Type B pancreatic cell (in vitro differentiated cells): ENCODE measurements at regions not wholly inside any gene's neighbourhood (a gene's known extent, or its start where the extent isn't known, plus 50 kb on each side); places are given as distances from the start of the nearest gene placed in this dataset.
"Not testable (repeated sequence)": the region's sequence is repeated elsewhere in the genome, so short reads cannot be mapped to it uniquely, and the experiment has no call there.

ENCODE experiments used
- DNase-seq: peaks from one replicate; pipeline ENCODE4 v3.0.0; 2021; ENCODE audit warnings: mixed read lengths; ENCODE audit not compliant: unreplicated experiment; ENCODE audit errors: extremely low spot score
- H3K27ac Mint-ChIP-seq: 2 replicates; pipeline ENCODE4 v1.8.0; 2021; ENCODE audit warnings: mild to moderate bottlenecking, mixed read lengths
- H3K27me3 Mint-ChIP-seq: 2 replicates; pipeline ENCODE4 v1.8.0; 2021; ENCODE audit warnings: mixed read lengths
- H3K36me3 Mint-ChIP-seq: 2 replicates; pipeline ENCODE4 v1.8.0; 2021; ENCODE audit warnings: mixed read lengths
- H3K4me1 Mint-ChIP-seq: one replicate; pipeline ENCODE4 v1.8.0; 2021; ENCODE audit warnings: mixed read lengths; ENCODE audit not compliant: unreplicated experiment
- H3K4me3 Mint-ChIP-seq: 2 replicates; pipeline ENCODE4 v1.8.0; 2021; ENCODE audit warnings: mild to moderate bottlenecking, mixed read lengths
- H3K9me3 Mint-ChIP-seq: 2 replicates; pipeline ENCODE4 v1.8.0; 2021; ENCODE audit warnings: mixed read lengths
- CTCF ChIP-seq: fragments of 200-600 bp; sonication (generic); conservative IDR thresholded peaks from 2 replicates; pipeline ENCODE4 v1.5.0; 2021; ENCODE audit warnings: antibody characterized with exemption, mild to moderate bottlenecking

- H3K27ac Mint-ChIP-seq, H3K9me3 Mint-ChIP-seq, H3K27me3 Mint-ChIP-seq, H3K4me3 Mint-ChIP-seq, H3K4me1 Mint-ChIP-seq, H3K36me3 Mint-ChIP-seq: not testable (repeated sequence)
- DNase-seq = peak; percentile 55
Observed at GRCh38 chr16:29217752-29218126, 188.8 kb downstream of the NPIPB11 start.

DNA sequence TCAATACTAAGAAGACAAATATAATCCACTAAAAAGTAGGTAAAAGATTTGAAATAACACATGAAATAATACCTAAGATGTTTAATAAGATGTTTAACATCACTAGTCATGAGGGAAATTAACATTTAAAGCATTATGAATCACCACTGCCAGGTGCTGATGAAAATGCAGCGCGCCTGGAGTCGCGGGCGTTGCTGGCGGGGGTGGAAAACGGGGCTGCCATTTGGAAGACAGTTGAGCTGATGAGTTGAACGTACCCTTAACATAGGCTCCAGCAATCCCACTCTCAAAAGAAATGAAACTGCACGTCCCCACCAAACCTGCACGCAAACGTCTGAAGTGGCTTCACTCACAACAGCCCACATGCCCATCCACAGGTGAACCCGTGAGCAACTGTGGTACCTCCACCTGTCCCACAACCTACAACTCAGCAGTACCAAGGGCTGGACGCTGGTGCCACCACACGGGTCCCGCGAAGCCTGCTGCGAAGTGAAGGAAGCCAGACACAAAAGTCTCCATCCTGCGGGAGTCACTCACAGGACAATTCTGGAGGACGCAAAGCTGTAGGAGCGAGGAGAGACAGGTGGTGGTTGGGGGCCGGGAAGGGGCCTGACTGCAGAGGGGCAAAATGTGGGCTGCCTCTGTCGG lies 189.3 kb downstream of the NPIPB11 start:
- not testable (repeated sequence) for H3K27ac Mint-ChIP-seq, H3K27me3 Mint-ChIP-seq, H3K36me3 Mint-ChIP-seq, H3K4me3 Mint-ChIP-seq, H3K4me1 Mint-ChIP-seq, H3K9me3 Mint-ChIP-seq
- DNase-seq = peak; percentile 52

GRCh38 chr16:29213770-29214169 lies 192.7 kb downstream of the NPIPB11 start:
- not testable (repeated sequence) for H3K36me3 Mint-ChIP-seq, H3K27ac Mint-ChIP-seq, H3K4me1 Mint-ChIP-seq, DNase-seq, H3K4me3 Mint-ChIP-seq, H3K9me3 Mint-ChIP-seq, H3K27me3 Mint-ChIP-seq

GRCh38 chr16:29213251-29213650 lies 193.3 kb downstream of the NPIPB11 start:
- H3K4me3 Mint-ChIP-seq, H3K36me3 Mint-ChIP-seq, H3K9me3 Mint-ChIP-seq, H3K27me3 Mint-ChIP-seq, H3K4me1 Mint-ChIP-seq, H3K27ac Mint-ChIP-seq: not testable (repeated sequence)
- peak; percentile 40 for DNase-seq

- H3K4me1 Mint-ChIP-seq, H3K9me3 Mint-ChIP-seq, H3K4me3 Mint-ChIP-seq: not testable (repeated sequence)
Observed at GRCh38 chr16:29212084-29213027, 194.2 kb downstream of the NPIPB11 start.

DNA sequence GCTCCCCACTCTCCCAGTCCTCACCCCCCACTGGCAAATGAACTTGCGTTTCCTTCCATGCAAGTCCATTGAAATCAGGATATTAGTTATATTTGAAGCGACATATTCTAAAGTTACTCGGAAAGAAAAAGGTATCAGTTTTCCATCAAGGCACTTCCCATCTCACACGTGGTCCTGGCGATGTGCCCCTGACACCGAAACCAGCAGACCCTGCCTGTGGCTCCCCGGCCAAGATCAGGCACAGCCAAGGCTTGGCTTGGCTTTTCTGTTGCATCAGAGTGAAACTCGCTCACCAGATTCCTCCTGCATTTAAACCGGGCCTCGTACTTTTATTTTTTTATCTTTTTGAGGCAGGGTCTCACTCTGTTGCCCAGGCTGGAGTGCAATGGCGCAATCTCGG lies 195.1 kb downstream of the NPIPB11 start:
- DNase-seq = peak; percentile 36
- H3K4me3 Mint-ChIP-seq, H3K27ac Mint-ChIP-seq, H3K27me3 Mint-ChIP-seq, H3K36me3 Mint-ChIP-seq, H3K4me1 Mint-ChIP-seq: not testable (repeated sequence)
- H3K9me3 Mint-ChIP-seq = peaks cover 10% of the 10 kb centered on the region

More at GRCh38 chr16:29212084-29213027, 194.2 kb downstream of the NPIPB11 start:
- not testable (repeated sequence) for H3K27me3 Mint-ChIP-seq, H3K36me3 Mint-ChIP-seq, H3K27ac Mint-ChIP-seq
- peak; percentile 39 for DNase-seq

- H3K4me1 Mint-ChIP-seq, H3K4me3 Mint-ChIP-seq, H3K27me3 Mint-ChIP-seq, H3K27ac Mint-ChIP-seq, H3K36me3 Mint-ChIP-seq: not testable (repeated sequence)
- DNase-seq = peak; percentile 34
- H3K9me3 Mint-ChIP-seq = peaks cover 18% of the 10 kb centered on the region
Observed at GRCh38 chr16:29210299-29211150, 196.0 kb downstream of the NPIPB11 start.

- Mint-ChIP-seq H3K4me1 (peaks cover 20% of the 10 kb centered on the region), H3K9me3 (peaks cover 19% of the 10 kb centered on the region)
- not testable (repeated sequence) for H3K4me3 Mint-ChIP-seq, H3K36me3 Mint-ChIP-seq, H3K27ac Mint-ChIP-seq, H3K27me3 Mint-ChIP-seq
- DNase-seq = peak; percentile 43
Observed at GRCh38 chr16:29206120-29206519, 200.4 kb downstream of the NPIPB11 start.

- H3K9me3 Mint-ChIP-seq = peaks cover 19% of the 10 kb centered on the region
- H3K27me3 Mint-ChIP-seq, H3K36me3 Mint-ChIP-seq, H3K4me3 Mint-ChIP-seq, DNase-seq, H3K27ac Mint-ChIP-seq: not testable (repeated sequence)
- peaks cover 20% of the 10 kb centered on the region for H3K4me1 Mint-ChIP-seq
Observed at GRCh38 chr16:29205151-29205550, 201.4 kb downstream of the NPIPB11 start.

DNA sequence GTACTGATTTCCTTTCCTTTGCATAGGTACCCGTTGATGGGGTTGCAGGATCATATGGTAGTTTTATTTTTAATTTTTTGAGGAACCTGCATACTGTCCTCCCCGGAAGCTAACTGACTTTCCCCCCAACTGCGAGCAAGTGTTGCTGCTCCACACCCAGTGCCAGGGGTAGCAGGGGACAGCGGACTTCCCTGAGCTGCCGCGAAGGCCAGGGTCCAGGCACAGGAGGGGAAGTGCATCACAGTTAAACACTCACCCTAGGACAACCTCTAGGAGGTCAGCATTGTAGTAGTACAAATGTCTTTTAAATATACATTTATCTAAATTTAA lies 201.7 kb downstream of the NPIPB11 start:
- no peak for TF ChIP-seq CTCF
- no peak overlapping the region for H3K27ac Mint-ChIP-seq
- peaks cover 18% of the 10 kb centered on the region for H3K9me3 Mint-ChIP-seq
- peak; percentile 45 for DNase-seq
- no peak overlapping the region for H3K4me3 Mint-ChIP-seq
- peaks cover 20% of the 10 kb centered on the region for H3K4me1 Mint-ChIP-seq
- H3K36me3 Mint-ChIP-seq = no peaks in the 10 kb centered on the region
- H3K27me3 Mint-ChIP-seq = peaks cover 4% of the 10 kb centered on the region

- not testable (repeated sequence) for H3K27ac Mint-ChIP-seq, H3K27me3 Mint-ChIP-seq, H3K4me3 Mint-ChIP-seq, H3K36me3 Mint-ChIP-seq
- peaks cover 14% of the 10 kb centered on the region for H3K9me3 Mint-ChIP-seq
- peak; percentile 34 for DNase-seq
- peaks cover 20% of the 10 kb centered on the region for H3K4me1 Mint-ChIP-seq
Observed at GRCh38 chr16:29203933-29204805, 202.3 kb downstream of the NPIPB11 start.
